PC-3 (cell line): ENCODE measurements at regions not wholly inside any gene's neighbourhood (a gene's known extent, or its start where the extent isn't known, plus 50 kb on each side); places are given as distances from the start of the nearest gene placed in this dataset.
"Not testable (repeated sequence)": the region's sequence is repeated elsewhere in the genome, so short reads cannot be mapped to it uniquely, and the experiment has no call there.

Experiments
- ATAC-seq: fragments of 200-7000 bp; cut with Tn5 transposase; 2 replicates; pipeline ENCODE4 v1.9.1; 2020; ENCODE audit warnings: mild to moderate bottlenecking, moderate library complexity
- BruUV-seq: library from RNA; stranded (reverse); fragments of 400-500 nt; replicated peaks from 2 replicates; lab custom pipeline; 2021; lab: Mats Ljungman, UMichigan
- CTCF ChIA-PET: fragments of 300-600 bp; sonication (Branson Sonifier 250); formaldehyde crosslinking; loops from one replicate; lab custom pipeline; 2022; ENCODE audit warnings: antibody characterized with exemption; lab: Charles Lee
- POLR2A ChIA-PET: fragments of 300-600 bp; sonication (Branson Sonifier 250); formaldehyde crosslinking; loops from one replicate; lab custom pipeline; 2022; ENCODE audit warnings: antibody characterized with exemption; ENCODE audit not compliant: unreplicated experiment; lab: Charles Lee
- DNase-seq: peaks from one replicate; pipeline ENCODE4 v3.0.0-alpha.2; 2015
- H2AFZ ChIP-seq: fragments of 300-600 bp; sonication (generic); 2 replicates; pipeline ENCODE4 v1.6.0; 2016; ENCODE audit warnings: antibody characterized with exemption, low read length
- H3F3A ChIP-seq: fragments of 300-600 bp; sonication (generic); one replicate; pipeline ENCODE4 v1.6.0; 2017; ENCODE audit warnings: antibody characterized with exemption, low read length, control low read depth, mild to moderate bottlenecking; ENCODE audit not compliant: unreplicated experiment
- H3K27ac ChIP-seq: fragments of 300-600 bp; sonication (generic); 2 replicates; pipeline ENCODE4 v1.5.1; 2016; ENCODE audit warnings: mild to moderate bottlenecking, low read length
- H3K27me3 ChIP-seq: fragments of 300-600 bp; sonication (generic); 2 replicates; pipeline ENCODE4 v1.6.1; 2016; ENCODE audit warnings: low read length, mixed read lengths
- H3K36me3 ChIP-seq: fragments of 300-600 bp; sonication (generic); 2 replicates; pipeline ENCODE4 v1.6.1; 2016; ENCODE audit warnings: low read depth, mixed run types, low read length, mixed read lengths
- H3K4me1 ChIP-seq: fragments of 300-600 bp; sonication (generic); 2 replicates; pipeline ENCODE4 v1.5.1; 2016; ENCODE audit warnings: low read length; ENCODE audit not compliant: insufficient read depth
- H3K4me2 ChIP-seq: fragments of 300-600 bp; sonication (generic); 2 replicates; pipeline ENCODE4 v1.6.0; 2016; ENCODE audit warnings: low read length
- H3K4me3 ChIP-seq: fragments of 300-600 bp; sonication (generic); 2 replicates; pipeline ENCODE4 v1.5.1; 2016; ENCODE audit warnings: mild to moderate bottlenecking, low read length, mixed read lengths
- H3K79me2 ChIP-seq: fragments of 300-600 bp; sonication (generic); 2 replicates; pipeline ENCODE4 v1.6.1; 2017; ENCODE audit warnings: low read length, mixed read lengths
- H3K9ac ChIP-seq: fragments of 300-600 bp; sonication (generic); 2 replicates; pipeline ENCODE4 v1.6.0; 2016; ENCODE audit warnings: mild to moderate bottlenecking, low read length
- H3K9me2 ChIP-seq: fragments of 300-600 bp; sonication (generic); replicated peaks from 2 replicates; pipeline ENCODE4 v1.6.1; 2016; ENCODE audit warnings: mixed run types, low read length, mixed read lengths
- H3K9me3 ChIP-seq: fragments of 300-600 bp; sonication (generic); 2 replicates; pipeline ENCODE4 v1.6.1; 2016; ENCODE audit warnings: low read length, mixed read lengths
- H4K20me1 ChIP-seq: fragments of 300-600 bp; sonication (generic); 2 replicates; pipeline ENCODE4 v1.6.1; 2016; ENCODE audit warnings: low read length, mixed read lengths
- EZH2 ChIP-seq: fragments of 300-600 bp; sonication (generic); IDR thresholded peaks from one replicate; pipeline ENCODE4 v1.6.1; 2017; ENCODE audit warnings: antibody characterized with exemption, mild to moderate bottlenecking, low read length; ENCODE audit not compliant: unreplicated experiment
- EZH2phosphoT487 ChIP-seq: fragments of 300-600 bp; sonication (generic); IDR thresholded peaks from 2 replicates; pipeline ENCODE4 v1.6.1; 2018; ENCODE audit warnings: mild to moderate bottlenecking, antibody characterized with exemption, low read length, borderline replicate concordance
- intact Hi-C: fragments of 100-400 bp; cut with micrococcal nuclease; formaldehyde crosslinking; loops from 2 replicates; pipeline ENCODE4 v1.9.0; 2023
- TF ChIP-seq, protein P1 (sequence below): fragments of 300-600 bp; sonication (generic); conservative IDR thresholded peaks from 2 replicates; pipeline ENCODE4 v1.5.1; 2017; ENCODE audit warnings: antibody characterized with exemption, low read depth, mild to moderate bottlenecking, low read length

DNA sequence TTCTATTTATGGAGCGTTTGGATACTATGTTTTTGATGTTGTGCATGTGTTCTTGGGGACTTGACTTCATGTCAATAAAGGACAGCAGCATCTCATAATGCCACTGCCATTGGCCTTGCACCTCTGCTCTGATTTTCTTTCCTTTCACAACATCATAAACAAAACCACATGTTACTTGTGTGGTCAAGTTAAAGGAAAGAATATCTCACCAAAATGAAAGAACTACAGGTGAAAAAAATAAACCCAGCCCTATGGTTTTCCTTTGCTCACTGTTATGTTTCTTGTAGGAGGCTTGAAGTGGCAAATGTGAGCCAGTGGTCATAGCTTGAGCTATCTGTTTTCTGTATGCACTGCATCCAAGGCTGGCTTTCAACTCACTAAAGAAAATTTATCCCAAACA lies 240.4 kb downstream of the KCNRG start:
- POLR2A ChIA-PET: no interaction called here
- TF ChIP-seq, protein P1, sequence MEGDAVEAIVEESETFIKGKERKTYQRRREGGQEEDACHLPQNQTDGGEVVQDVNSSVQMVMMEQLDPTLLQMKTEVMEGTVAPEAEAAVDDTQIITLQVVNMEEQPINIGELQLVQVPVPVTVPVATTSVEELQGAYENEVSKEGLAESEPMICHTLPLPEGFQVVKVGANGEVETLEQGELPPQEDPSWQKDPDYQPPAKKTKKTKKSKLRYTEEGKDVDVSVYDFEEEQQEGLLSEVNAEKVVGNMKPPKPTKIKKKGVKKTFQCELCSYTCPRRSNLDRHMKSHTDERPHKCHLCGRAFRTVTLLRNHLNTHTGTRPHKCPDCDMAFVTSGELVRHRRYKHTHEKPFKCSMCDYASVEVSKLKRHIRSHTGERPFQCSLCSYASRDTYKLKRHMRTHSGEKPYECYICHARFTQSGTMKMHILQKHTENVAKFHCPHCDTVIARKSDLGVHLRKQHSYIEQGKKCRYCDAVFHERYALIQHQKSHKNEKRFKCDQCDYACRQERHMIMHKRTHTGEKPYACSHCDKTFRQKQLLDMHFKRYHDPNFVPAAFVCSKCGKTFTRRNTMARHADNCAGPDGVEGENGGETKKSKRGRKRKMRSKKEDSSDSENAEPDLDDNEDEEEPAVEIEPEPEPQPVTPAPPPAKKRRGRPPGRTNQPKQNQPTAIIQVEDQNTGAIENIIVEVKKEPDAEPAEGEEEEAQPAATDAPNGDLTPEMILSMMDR: no peak
- TF ChIP-seq EZH2 (no peak), EZH2phosphoT487 (no peak)
- no peak overlapping the region for H3K4me3 ChIP-seq
- ATAC-seq (no peak), DNase-seq (no peak)
- no peak overlapping the region for H3K4me2 ChIP-seq
- CTCF ChIA-PET: no interaction called here
- H3K9me2 ChIP-seq: no peaks in the 10 kb centered on the region
- no peaks in the 10 kb centered on the region for H3K79me2 ChIP-seq
- H3K27me3 ChIP-seq: no peaks in the 10 kb centered on the region
- intact Hi-C loops: no loop called here
- no peak overlapping the region for H3K27ac ChIP-seq
- H4K20me1 ChIP-seq: no peaks in the 10 kb centered on the region
- H2AFZ ChIP-seq: no peak overlapping the region
- no peaks in the 10 kb centered on the region for H3K9me3 ChIP-seq
- H3F3A ChIP-seq: no peaks in the 10 kb centered on the region
- no TSS peak for BruUV-seq
- no peaks in the 10 kb centered on the region for H3K4me1 ChIP-seq
- H3K9ac ChIP-seq: no peak overlapping the region
- H3K36me3 ChIP-seq: no peaks in the 10 kb centered on the region

- BruUV-seq, H3K4me3 ChIP-seq, intact Hi-C loops, H3F3A ChIP-seq, H3K9me2 ChIP-seq, POLR2A ChIA-PET, H3K4me2 ChIP-seq, ATAC-seq, DNase-seq, H3K27me3 ChIP-seq, H2AFZ ChIP-seq, H3K9me3 ChIP-seq, H3K9ac ChIP-seq, H3K4me1 ChIP-seq, CTCF ChIA-PET, H4K20me1 ChIP-seq, H3K27ac ChIP-seq, H3K36me3 ChIP-seq, H3K79me2 ChIP-seq: not testable (repeated sequence)
Observed at GRCh38 chr13:50256536-50257321, 241.5 kb downstream of the KCNRG start.

- Histone ChIP-seq H3K4me2 (no peak overlapping the region), H3K9ac (no peak overlapping the region), H3K79me2 (no peaks in the 10 kb centered on the region), H3K9me3 (no peaks in the 10 kb centered on the region), H3K27me3 (no peaks in the 10 kb centered on the region), H3K9me2 (no peaks in the 10 kb centered on the region), H3F3A (no peaks in the 10 kb centered on the region), H2AFZ (no peak overlapping the region), H4K20me1 (no peaks in the 10 kb centered on the region), H3K4me3 (no peak overlapping the region), H3K36me3 (no peaks in the 10 kb centered on the region), H3K27ac (no peak overlapping the region), H3K4me1 (no peaks in the 10 kb centered on the region)
- POLR2A ChIA-PET: no interaction called here
- ATAC-seq: no peak
- BruUV-seq: no TSS peak
- no peak for DNase-seq
- TF ChIP-seq EZH2phosphoT487 (no peak), EZH2 (no peak)
- TF ChIP-seq, protein P1: no peak
- CTCF ChIA-PET: no interaction called here
- intact Hi-C loops: no loop called here
Observed at GRCh38 chr13:50257646-50258045, 242.4 kb downstream of the KCNRG start.
